ENCODE measurements at regions not wholly inside any gene's neighbourhood (a gene's known extent, or its start where the extent isn't known, plus 50 kb on each side); places are given as distances from the start of the nearest gene placed in this dataset.

DNA sequence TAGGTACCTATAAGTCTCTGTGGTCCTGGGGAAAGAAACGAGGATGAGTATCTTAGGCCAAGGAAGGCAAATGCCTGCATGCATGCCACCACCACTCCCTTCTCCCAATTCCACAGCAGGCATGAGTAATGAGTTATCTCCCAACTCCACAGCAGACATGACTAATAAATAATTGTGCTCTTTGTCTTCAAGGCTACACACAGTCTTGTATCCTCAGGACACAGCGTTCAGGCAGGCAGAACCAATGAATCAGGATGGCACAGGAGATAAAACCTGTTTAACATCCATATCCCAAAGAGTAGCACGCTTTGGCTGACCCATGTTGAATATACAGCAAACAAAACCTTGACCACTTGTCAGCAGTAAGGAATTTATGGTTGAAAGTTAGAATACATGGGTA, 229.7 kb upstream of the NFE2L3 start:
- CTCF ChIA-PET: interaction anchor here (1.1 kb wide), 1 partner anchor 397 kb away, joined by 4 read pairs; no protein-coding TSS in a partner anchor
- POLR2A ChIA-PET (ENCODE audit: low non-redundant PET): no interaction called here
- DNase-seq (ENCODE audit: low spot score): peak; percentile 51
- TF ChIP-seq, protein P1, sequence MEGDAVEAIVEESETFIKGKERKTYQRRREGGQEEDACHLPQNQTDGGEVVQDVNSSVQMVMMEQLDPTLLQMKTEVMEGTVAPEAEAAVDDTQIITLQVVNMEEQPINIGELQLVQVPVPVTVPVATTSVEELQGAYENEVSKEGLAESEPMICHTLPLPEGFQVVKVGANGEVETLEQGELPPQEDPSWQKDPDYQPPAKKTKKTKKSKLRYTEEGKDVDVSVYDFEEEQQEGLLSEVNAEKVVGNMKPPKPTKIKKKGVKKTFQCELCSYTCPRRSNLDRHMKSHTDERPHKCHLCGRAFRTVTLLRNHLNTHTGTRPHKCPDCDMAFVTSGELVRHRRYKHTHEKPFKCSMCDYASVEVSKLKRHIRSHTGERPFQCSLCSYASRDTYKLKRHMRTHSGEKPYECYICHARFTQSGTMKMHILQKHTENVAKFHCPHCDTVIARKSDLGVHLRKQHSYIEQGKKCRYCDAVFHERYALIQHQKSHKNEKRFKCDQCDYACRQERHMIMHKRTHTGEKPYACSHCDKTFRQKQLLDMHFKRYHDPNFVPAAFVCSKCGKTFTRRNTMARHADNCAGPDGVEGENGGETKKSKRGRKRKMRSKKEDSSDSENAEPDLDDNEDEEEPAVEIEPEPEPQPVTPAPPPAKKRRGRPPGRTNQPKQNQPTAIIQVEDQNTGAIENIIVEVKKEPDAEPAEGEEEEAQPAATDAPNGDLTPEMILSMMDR (conservative IDR thresholded peaks at IDR 0.05; ENCODE audit: low read depth): no peak
- H3K27ac ChIP-seq: no peak overlapping the region

DNA sequence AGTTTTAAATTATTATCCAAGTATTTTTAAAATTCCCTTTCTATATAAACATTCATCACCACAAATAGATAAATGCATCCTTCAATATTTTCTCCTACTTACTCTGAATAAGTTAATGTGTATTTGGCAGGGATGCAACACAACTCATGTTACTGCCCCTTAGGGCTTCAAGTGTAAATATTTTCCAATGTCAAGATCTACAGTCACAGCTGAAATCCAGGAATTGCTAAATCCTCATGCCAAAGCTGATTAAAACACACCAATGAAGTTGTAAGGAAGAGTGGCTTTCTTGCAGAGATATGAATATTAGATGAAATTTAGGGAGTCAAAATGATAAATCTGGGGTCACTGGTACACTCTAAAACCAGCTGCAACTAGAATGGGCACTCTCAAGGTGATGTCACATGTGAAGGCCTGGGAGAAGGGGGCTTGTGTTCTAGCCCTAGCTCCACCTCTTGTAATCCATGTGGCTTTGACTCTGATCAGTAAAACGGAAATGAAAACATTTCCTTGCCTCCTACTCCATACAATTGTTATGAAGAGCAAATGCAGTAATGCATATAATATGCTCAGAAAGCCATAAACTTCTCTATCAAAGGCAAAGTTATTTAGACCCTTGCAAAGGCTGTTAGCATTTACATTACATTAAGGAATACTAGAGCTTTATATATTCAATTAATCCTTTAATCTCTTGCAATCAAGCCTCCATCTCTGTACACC, 228.1 kb upstream of the NFE2L3 start:
- POLR2A ChIA-PET (ENCODE audit: low non-redundant PET): no interaction called here
- TF ChIP-seq, protein P1 (conservative IDR thresholded peaks at IDR 0.05; ENCODE audit: low read depth): no peak
- CTCF ChIA-PET: no interaction called here
- no peak for DNase-seq (ENCODE audit: low spot score)
- H3K27ac ChIP-seq: no peak overlapping the region

DNA sequence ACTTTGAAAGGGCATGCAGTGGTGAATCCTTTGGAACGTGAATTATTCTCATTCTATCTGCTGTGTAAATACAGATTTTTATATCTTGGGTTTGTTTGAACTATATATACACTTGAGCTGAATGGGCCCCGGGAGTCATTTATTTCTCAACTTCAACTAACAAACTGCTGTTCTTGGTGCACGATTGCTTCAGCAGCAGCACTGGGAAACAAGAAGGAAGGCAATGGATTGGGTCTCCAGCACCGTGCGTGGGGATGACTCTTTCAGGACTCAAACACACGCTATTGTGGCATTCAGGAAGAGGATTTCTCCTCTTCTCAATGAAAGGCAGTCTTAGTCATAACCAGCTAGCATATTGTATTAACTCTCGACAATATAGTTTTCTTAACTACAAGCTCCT, 226.0 kb upstream of the NFE2L3 start:
- CTCF ChIA-PET: no interaction called here
- DNase-seq (ENCODE audit: low spot score): peak; percentile 48

DNA sequence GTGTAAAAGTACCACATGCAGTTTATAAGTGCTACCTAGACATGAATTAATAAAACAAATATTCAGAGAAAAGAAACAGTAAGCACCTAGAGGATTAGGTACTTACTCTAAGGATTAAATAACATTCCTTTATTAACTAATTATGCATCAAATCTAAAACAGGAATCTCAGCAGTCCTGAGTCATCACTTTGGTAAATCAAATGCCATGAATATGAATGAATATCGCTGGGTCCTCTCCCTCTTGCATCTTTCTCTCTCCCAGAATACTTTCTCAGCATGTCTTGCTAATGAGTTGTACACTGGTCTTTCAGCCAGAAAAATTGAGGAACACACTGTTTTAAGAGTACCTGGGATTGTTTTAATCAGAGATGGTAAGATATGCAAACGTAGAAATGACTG, 225.5 kb upstream of the NFE2L3 start:
- peak overlapping the region; percentile 37; the same call in 1 of the 2 replicates for H3K27ac ChIP-seq
- POLR2A ChIA-PET (ENCODE audit: low non-redundant PET): no interaction called here
- TF ChIP-seq, protein P1 (conservative IDR thresholded peaks at IDR 0.05; ENCODE audit: low read depth): no peak
- DNase-seq (ENCODE audit: low spot score): no peak
- CTCF ChIA-PET: no interaction called here

More for the DNA sequence above, 226.0 kb upstream of the NFE2L3 start:
- POLR2A ChIA-PET (ENCODE audit: low non-redundant PET): no interaction called here
- TF ChIP-seq, protein P1 (conservative IDR thresholded peaks at IDR 0.05; ENCODE audit: low read depth): no peak
- no peak overlapping the region for H3K27ac ChIP-seq

DNA sequence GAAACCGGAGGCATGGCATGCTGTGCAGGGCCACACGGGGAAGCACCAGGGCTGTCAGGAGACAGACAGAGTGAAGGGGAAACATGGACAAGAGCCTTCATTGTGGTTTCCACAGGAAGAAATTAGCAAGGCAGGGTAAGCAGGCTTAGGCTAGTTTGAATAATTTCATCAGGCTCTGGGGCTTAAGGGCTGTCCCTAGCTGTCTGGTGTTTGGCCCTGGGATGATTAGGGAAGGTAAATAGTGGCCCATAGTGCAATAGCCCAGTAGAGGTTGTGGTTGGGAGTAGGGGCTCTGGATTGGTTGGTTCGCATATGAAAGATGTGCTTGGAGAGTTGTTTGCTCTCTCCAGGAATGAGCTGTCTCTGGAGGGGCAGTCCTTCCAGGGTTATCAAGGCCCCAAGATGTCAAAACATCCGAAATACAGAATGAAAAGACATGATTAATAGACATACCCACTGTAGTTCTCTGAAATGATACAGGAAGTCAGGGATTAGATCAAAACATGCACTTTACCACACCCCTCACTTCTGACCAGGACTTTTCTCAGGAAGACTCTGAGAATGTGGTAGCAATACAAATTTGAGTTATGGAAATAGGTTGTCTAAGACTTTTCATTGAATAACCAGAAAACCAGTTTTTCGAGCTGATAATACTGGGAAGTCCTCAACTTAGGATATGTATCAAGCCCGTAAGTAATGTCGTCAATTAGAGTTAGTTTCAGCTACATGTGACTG, 224.9 kb upstream of the NFE2L3 start:
- CTCF ChIA-PET: interaction anchor here (0.8 kb wide), 1 partner anchor 13 kb away, joined by 5 read pairs; no protein-coding TSS in a partner anchor
- DNase-seq (ENCODE audit: low spot score): no peak
- POLR2A ChIA-PET (ENCODE audit: low non-redundant PET): no interaction called here
- TF ChIP-seq, protein P1 (conservative IDR thresholded peaks at IDR 0.05; ENCODE audit: low read depth): no peak
- peak overlapping the region; percentile 37; the same call in 1 of the 2 replicates for H3K27ac ChIP-seq

DNA sequence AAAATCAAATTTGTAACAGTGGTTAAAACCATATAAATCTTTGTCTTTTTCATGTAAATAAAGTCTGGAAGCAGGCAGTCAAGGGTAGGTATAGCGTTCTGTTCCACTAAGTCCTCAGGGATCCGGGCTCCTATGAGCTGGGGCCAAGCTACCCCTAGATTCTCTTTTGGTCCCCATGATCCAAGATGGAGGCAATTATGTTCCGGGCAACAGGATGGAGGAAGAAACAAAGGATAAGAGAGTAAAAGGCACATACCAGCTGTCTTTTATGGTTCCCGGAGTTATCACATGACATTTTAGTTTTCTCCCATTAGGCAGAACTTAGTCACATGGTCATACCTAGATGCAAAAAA, 224.4 kb upstream of the NFE2L3 start:
- TF ChIP-seq, protein P1 (conservative IDR thresholded peaks at IDR 0.05; ENCODE audit: low read depth): no peak
- H3K27ac ChIP-seq: no peak overlapping the region
- CTCF ChIA-PET: interaction anchor here (0.8 kb wide), 1 partner anchor 12 kb away, joined by 5 read pairs; no protein-coding TSS in a partner anchor
- POLR2A ChIA-PET (ENCODE audit: low non-redundant PET): no interaction called here
- no peak for DNase-seq (ENCODE audit: low spot score)

All from RWPE1 (cell line).